Stimulated activated CD4-positive, alpha-beta T cell treated with anti-CD3 and anti-CD28 coated beads, Interleukin-2, amount 100 ng/mL, for 24 hours (primary cell): ENCODE measurements at regions not wholly inside any gene's neighbourhood (a gene's known extent, or its start where the extent isn't known, plus 50 kb on each side); places are given as distances from the start of the nearest gene placed in this dataset.

Experiments used
- DNase-seq, 2 donors: peaks; one replicate each; pipeline ENCODE4 v3.0.0-alpha.2; 2020

DNA sequence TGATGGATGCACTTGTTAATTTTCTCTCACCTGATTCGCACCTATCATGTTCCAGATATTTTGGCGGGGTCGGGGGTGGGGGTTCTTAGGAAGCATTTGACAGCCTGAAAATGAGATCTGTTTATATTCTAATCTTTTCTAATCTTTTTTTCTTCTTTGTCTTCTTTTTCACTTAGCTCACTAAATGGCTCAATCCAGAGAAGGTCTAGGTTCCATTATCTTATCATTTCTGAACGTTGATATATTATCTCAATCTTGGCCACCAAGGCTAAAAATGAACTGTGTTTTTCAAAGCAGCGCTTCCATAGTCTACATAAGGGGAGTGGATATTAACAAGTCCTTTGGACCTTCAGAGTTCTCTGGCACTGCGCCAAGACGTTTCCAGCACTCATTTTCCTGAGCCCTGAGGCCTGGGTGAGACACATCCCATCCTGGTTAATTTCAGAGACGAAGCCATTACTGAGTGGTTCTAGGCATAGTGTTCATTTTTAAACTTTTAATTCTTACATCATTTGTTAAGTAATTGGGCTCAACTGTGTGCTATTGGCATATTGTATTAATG, 229.0 kb downstream of the SOX11 start:
- DNase-seq = no peak

DNA sequence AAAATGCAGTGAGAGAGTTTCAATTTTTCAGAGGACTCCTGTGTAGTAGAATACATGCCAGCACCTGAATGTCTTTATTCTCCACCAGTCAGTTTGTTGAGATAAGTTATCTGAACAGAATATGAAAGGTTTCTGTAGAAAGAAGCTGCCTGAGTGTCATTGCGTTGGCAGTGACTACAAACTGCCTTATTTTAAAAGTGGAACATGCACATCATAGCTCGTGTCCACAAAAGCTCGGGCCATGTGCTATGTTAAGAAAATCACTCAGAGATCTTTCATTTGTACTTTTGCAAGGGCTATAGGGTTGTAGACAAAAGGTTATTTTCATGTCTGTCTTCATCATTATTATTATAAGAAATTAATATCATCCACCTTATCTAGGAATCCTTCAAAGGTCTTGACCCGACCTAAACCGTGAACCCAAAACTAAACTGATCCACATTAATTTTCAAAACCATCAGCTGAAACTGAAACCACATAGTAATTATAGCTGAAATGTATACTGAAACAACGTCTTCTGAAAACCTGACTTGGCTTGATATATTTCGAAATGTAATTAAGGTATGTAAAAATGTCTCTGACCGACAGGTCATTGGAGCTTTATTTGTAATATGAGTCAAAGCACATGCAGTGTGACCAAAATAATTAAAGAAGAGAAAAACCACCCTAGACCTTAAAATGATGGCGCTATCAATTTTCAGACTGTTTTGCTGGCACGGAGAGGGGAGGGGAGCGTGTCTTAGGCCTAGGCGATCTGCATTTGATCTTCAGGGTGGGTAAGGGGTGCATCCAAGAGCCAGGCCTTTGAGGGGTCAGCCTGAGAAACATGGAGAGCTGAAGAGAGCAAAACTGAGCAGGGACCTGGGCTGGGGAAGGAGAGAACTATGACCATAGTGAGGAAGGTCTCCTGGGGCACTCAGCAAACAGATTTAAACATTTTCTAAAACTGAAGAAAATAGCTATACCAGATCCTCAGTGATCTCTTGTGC, 232.1 kb downstream of the SOX11 start:
- DNase-seq = no peak

DNA sequence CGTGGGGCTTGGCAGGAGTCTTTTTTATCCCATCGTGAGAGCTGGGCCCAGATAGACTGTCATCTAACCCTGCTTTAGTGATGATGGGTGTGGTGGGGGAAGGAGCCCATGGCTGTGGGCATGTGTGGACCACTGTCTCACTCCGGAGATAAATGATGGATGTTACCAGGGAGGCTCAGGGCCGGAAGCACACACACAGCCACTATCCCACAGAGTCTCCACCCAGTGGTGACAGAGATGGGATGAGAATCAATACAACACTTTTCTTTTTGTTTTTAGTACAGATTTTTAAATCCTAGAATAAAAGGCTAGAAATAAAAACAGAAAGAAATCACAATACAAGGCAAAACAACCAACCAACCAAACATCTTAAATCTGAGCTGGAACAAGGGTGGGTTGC, 233.4 kb downstream of the SOX11 start:
- no peak for DNase-seq

DNA sequence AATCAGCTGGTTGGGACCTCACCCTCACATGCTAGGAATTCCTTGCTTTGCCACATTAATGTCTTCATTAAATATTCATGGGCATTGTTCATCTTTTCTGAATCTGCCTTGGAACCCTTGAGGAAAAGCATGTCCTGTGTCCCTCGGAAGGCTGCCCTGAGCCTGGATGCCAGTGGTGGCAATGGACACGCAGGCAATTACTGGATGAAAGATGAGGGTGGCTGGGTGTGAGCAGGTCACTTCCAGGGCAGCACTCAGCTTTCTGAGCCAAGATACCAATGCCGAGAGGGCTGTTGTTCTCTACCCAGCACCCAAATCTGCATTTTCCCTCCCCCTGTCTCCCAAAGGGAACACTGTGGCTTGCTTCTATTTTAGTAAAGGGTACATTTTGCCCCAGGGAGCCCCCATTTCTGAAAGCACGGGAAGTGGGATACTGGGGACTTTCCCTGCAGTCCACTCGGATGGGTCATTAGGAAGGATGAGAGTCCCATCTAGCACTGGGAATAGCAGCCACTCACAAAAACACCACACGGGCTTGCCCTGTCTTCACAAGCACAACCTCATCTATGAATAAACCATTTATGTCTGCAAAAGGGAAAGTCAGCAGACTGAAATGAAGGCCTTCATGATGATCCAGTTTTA, 234.8 kb downstream of the SOX11 start:
- no peak for DNase-seq

DNA sequence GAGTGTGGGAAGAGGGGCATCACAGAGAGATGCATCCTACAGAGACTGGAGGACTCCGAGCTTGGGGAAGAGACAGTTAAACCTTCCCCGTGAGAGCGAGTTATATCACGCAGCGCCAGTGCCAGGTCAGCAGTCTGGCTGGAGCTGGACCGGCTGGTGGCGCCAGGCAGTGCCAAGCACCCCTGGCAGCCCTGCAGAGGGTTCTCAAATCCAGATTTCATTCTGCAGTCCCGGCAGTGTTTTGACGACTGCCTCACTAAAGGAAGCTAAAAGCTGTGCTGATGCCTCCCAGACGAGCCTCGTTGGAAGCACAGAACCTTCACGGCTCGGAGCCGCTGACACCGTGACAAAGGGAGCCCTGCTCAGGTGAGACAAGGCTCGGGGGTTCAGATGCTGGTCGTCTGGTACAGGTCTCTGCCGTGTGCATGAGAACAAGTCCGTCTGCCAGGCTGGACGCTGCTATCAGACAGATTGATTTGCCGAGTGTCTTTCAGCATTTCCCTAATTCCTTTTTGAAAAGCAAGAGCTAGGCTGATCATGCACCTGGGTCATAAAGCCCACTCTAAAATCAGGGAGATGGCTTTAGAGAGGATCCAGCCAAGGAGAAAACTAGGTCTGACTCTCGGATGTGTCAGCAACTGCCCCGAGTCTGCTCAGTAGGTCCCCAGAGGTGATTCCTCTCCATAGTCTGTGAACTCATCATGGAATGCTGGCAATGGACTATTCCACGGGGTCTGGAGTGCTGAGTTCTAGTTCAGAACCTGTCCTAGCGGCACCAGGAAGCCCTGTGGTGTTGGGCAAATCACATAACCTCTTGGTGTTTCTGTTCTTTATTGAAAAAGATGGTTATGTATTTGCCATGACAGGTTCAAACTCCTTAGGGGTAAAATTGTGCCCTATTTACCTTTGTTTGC, 240.6 kb downstream of the SOX11 start:
- no peak for DNase-seq

DNA sequence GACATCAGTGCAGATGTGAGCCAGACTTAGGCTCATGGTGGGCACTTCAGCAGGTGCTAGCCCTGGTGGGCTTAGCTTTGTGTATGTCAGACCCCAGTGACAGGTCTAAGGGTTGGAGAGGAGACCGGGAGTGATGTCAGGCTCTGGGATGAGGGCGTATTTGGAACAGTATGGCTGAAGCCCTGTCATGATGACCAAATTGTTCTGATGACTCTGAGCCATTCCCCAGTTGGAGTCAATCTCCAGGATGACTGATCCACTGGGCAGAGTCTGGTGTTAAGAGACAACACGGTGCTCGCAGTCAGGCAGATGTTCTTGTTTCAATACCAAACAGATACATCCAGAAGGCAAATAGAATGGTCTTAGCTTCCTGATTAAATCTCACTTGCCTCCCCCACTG, 241.5 kb downstream of the SOX11 start:
- no peak for DNase-seq

DNA sequence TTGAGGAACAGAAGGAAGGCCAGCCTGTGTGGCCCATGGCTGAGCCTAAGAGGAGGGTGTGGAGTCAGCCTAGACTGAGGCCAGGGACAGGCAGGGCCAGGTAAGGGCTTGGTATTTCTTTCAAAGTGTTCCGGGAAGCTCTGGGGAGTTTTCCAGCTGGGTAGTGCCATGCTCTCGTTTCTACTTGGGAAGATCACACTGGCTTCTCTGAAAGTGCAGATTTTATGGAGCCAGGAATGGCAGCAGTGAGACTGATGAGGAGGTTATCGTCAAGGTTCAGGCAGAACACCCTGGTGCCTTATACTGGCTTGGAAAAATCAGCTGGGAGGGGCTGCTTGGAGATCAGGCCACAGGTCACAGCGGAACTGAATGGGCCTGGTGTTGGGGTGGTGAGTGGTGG, 245.1 kb downstream of the SOX11 start:
- no peak for DNase-seq

DNA sequence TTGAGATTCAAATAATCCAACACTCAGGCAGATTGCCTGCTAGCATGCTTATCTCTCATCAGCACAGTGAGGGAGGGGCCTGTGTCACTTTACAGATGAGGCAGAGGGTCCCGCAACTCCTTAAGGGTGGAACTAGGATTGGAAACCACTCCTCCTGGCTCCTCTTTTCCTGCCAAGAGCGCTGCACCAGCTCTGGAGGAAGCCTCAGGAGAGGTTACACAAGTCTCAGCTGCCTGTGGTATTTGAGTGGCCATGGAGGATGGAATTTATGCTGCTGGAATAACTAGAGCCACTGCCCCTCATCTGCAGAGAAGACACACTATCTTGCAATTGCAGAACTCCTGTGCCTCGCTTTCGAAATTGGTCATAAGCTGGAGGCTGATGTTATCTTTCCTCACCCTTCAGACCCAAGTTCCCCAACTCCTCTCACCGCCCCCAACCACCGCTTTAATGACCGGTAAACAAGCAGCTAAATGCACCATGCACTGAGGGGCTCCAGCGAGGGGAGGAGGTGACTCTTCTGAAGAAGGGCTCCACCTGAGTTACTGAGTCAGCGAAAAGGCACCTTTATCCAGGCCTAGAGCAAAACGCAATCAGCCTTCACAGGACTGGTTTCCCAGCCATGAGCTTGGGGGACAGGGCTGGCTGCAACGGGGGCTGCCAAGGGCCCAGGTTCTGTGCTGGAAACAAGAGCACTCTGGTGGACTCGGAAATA, 245.8 kb downstream of the SOX11 start:
- no peak for DNase-seq

DNA sequence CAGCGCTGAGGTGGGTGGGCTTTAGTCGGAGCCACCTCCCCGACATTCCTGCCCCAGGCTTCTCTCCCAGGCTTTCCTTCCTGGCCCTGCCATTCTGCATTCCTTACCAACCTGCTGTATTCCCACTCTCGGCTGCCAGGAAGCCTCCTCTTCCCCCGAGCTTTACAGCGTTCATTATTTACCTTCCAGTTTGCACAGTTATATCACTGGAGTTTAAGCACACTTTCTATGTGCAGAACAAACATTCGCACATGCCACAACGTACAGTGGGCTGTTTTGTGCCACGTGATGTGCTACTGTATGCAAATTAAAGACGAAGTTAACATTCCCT, 246.3 kb downstream of the SOX11 start:
- no peak for DNase-seq

DNA sequence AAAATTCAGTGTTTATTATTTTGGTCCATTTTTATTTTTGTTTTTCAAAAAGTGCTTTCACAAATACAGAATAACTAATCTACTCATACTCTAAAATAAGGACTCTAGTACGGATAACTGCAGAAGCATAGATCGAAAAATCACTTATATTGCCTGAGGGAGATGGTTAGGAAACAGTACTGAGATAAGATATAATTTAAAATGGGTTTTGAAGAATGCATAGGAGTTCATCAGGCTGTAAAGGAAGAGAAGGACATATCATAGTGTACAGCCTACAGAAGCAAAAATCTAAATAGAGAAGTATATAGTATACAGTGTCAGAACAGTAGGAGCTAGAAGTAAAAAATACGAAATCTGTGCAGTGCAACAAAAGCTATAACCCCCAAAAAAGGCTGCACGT, 247.4 kb downstream of the SOX11 start:
- no peak for DNase-seq

DNA sequence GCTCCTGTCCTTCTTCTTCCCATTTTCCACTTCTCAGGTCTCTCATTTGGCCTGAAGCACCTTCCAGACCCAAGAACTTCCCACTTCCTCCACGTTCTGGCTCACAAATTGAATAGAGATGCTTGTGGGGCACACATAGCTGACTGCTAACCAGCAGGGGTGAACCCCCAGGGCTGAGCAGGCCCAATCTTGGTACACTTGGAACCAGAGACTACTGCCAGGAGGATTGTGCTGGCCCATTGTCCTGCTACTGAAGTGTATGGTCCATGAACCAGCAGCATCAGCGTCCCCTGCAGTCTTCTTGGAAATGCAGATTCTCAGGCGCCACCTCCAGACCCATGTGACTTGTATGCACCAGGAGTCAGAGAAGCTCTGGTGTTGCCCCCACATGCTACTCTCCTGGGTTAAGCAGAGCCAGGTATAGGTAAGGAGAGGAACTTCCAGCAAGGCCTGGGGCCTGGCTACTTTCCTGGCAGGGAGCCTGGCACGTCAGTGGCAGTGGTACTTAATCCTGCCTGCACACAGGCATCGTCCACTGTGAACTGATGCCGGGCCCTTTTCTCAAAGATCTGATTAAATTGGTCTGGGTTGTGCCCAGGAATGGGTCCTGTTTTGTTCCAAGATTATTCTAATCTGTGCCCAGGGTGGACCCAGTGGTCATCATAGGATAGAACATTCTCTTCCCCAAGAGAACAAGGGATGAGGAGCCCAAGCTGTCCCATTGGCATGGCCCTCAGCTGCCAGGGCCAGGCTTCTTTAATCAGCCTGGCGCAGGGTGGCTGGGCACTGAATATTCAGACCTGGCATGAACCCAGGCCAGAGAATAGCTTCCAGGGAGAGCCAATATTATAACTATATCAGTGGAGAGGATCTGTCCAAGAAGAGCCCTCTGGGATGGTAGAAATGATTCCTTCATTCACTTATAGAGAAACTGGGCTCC, 248.7 kb downstream of the SOX11 start:
- DNase-seq = no peak

DNA sequence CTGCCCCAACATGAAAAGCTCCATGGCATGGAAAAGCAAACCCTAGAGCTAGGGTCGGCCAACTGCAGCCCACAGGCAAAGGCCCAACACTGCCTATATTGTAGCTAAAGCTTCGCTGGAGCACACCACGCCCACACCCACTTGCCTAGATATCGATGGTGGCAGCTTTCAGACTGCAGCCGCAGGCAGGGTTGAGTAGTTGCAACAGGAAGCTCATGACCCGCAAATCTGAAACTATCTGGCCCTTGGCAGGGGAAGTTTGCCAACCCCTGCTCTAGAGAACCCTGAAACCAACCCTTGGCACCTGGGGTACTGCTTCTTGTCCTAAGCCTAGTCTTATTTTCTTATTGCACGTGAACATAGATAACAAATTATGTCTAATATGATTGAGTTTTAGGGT, 250.0 kb downstream of the SOX11 start:
- no peak for DNase-seq

DNA sequence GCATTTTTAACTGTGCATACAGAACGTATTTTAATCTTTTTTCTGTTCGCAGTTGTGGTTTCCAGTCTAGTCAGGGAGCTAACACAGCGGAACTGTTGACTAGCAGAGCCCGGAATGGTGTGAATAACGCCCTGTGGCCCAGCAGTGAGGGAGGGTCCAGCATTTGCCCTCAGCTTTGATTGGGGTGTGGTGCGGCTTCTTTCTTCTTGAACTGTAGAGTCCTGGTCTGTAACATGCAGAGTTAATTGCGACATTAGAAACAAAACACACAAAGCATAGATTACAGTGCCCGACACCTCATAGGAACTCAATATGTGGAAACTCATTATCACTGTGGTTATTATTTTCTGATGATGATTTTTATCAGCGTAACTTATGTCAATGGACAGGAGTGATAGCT, 253.6 kb downstream of the SOX11 start:
- DNase-seq = no peak

DNA sequence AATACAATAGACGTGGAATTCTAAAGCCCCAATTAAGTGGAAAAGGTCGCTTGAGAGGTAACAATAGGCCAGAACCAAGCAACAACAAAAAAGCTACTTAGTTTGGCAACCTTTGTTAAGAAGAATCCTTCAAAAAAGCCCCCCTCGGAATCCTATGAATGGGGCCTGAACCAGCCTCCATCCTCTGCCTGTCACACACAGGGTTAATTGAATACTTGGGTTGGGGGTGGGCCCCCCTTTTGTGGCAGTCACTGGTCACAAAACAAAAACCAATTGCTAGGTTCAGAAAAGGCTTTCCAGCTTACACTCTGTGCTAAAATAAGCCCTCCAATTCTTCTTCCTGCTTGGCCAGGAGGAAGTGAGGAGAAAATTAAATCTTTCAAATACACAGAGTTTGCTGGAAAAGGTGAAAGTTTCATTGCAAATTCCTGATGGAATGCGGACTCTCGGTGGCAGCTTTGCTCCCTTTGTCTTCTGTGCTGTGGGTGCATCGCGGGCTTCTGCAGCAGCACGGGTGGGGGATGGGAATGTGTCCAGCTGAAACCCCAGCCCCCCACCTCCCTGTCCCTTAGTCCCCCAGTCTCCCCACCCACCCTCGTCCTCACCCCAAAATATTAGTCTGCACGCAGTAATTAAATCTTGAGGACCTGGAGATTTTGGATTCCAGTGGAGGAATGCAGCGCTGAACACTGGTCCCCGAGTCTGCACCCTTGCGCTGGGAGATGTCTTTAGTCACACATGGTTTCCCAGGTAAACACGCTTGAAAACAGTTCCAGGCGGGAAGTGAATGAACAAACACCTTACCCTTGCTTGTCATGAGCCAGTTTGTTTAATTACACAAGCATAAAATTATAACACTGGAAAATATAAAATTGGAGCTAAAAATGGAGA, 254.3 kb downstream of the SOX11 start:
- no peak for DNase-seq

DNA sequence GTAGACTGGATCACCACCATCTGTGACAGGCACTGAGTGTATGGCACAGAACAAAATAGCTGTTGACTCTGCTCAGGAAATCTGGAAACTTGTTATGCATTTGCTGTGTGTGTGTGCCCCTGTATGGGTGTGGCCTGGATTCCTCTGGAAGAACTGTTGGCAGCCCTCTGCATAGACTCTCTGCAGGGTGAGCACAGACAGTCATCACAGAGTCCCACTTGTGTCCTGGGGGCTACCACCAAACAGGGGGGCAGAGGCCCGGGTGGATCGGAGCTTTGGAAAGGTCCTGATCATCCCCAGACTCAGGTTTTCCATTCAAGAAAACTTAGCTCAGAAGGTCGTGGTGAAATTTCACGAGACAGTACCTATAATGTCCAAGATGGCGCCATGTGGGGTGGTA, 258.6 kb downstream of the SOX11 start:
- DNase-seq = no peak

DNA sequence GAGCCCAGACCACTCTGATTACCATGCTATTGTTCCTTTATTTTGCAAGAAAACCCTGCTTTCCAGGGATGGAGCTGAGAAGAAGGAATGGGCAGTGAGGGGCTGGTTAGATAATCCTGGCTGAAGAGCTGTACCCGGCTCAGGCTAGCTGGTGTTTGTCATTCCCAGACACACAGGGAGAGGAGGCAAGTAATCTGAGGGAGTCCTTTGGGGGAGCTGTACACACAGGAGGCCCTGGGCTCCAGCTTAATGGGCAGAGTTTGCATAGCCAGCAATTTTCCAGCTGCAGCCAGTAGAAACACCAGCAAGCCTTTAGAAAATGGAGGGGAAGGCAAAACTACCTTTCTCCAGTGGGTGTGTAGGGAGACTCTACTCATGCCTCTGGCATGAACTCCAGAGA, 259.3 kb downstream of the SOX11 start:
- DNase-seq = no peak

DNA sequence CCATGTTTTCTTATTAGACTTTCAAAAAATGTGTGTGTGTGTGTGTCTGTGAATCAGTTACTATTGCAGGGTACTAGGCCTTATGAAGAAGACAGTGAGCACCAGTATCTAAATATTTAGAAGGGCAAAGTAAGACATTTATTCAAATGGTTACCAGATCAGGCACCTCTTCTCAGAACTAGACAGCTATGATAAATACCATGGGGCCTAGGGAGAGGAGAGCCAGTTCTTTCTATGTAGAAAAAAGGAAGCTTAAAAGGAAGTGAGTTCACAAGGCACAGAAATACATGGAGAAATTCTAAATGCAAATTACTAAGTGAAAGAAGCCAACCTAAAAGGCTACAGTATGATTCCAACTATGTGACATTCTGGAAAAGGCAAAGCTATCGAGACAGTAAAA, 261.3 kb downstream of the SOX11 start:
- DNase-seq = no peak

DNA sequence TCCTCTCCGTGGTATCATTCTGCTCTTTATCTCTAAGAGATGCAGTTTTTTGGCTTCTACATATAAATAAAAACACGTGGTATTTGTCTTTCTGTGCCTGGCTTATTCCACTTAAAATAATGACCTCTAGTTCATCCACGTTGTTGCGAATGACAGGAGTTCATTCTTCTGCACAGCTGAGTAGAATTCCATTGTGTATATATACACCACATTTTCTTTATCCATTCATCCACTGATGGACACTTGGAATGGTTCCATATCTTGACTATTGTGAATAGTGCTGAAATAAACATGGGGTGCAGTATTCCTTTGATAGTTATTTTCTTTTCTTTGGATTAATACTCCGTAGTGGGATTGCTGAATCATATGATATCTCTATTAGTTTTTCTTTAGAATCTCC, 262.3 kb downstream of the SOX11 start:
- no peak for DNase-seq

DNA sequence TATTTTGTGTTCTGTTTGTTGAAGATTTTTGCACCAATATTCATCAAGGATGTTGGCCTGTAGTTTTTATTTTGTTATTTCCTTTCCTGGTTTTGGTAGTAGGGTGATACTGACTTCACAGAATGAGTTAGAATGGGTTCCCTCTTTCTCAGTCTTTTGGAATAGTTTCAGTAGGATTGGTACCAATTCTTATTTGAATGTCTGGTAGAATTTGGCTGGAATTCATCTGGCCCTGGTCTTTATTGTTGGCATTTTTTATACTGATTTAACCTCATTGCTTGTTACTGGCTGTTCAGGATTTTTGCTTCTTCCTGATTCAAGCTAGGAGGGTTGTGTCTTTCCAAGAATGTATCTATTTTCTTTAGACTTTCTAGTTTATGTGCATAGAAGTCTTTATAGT, 263.7 kb downstream of the SOX11 start:
- no peak for DNase-seq
